ENCODE measurements at regions not wholly inside any gene's neighbourhood (a gene's known extent, or its start where the extent isn't known, plus 50 kb on each side); places are given as distances from the start of the nearest gene placed in this dataset.

- no peak for TF ChIP-seq CTCF (IDR thresholded peaks at IDR 0.05; ENCODE audit: insufficient read depth, low read length)
- TF ChIP-seq POLR2AphosphoS5 (IDR thresholded peaks at IDR 0.05; ENCODE audit: low read depth): no peak
Observed at GRCh38 chr7:159329818-159330378, 185.2 kb upstream of the VIPR2 start.

Measured in HL-60 (cell line).